ENCODE measurements at regions not wholly inside any gene's neighbourhood (a gene's known extent, or its start where the extent isn't known, plus 50 kb on each side); places are given as distances from the start of the nearest gene placed in this dataset.

- TF ChIP-seq, protein P1, sequence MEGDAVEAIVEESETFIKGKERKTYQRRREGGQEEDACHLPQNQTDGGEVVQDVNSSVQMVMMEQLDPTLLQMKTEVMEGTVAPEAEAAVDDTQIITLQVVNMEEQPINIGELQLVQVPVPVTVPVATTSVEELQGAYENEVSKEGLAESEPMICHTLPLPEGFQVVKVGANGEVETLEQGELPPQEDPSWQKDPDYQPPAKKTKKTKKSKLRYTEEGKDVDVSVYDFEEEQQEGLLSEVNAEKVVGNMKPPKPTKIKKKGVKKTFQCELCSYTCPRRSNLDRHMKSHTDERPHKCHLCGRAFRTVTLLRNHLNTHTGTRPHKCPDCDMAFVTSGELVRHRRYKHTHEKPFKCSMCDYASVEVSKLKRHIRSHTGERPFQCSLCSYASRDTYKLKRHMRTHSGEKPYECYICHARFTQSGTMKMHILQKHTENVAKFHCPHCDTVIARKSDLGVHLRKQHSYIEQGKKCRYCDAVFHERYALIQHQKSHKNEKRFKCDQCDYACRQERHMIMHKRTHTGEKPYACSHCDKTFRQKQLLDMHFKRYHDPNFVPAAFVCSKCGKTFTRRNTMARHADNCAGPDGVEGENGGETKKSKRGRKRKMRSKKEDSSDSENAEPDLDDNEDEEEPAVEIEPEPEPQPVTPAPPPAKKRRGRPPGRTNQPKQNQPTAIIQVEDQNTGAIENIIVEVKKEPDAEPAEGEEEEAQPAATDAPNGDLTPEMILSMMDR (IDR thresholded peaks at IDR 0.05), result no peak
- TF ChIP-seq POLR2AphosphoS5 (IDR thresholded peaks at IDR 0.05), result no peak
These were observed 80.8 kb upstream of the CCL1 start for GRCh38 chr17:34443619-34444469.
